GM19043 (cell line): ENCODE measurements at regions not wholly inside any gene's neighbourhood (a gene's known extent, or its start where the extent isn't known, plus 50 kb on each side); places are given as distances from the start of the nearest gene placed in this dataset.

ENCODE experiments used
- ATAC-seq: cut with Tn5 transposase; IDR thresholded peaks from one replicate; pipeline ENCODE4 v1.9.1; 2021; ENCODE audit warnings: low read depth; ENCODE audit not compliant: unreplicated experiment

DNA sequence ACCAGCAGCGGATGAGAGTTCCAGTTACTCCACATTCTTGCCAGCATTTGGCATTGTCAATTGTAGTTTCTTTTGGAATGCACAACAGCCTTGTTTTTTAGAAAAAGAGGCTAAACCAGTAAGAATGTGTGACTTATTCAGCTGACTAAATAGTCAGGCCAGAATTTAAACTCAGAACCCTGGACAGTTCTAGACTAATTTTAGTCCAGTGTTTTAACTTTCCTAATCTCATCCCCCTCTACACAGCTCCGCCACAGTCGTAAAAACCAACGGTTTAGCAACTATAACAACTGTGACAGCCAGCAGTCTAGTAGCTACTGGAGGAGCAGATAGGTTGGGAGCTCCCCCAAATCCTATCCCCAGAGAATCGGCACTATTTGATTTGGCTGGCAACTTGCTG lies 103.7 kb downstream of the FOXD1 start:
- no peak for ATAC-seq

GRCh38 chr5:73339711-73340110 lies 108.9 kb downstream of the FOXD1 start:
- no peak for ATAC-seq

- ATAC-seq, result no peak
Measured at GRCh38 chr5:73339051-73339575, 109.5 kb downstream of the FOXD1 start.

DNA sequence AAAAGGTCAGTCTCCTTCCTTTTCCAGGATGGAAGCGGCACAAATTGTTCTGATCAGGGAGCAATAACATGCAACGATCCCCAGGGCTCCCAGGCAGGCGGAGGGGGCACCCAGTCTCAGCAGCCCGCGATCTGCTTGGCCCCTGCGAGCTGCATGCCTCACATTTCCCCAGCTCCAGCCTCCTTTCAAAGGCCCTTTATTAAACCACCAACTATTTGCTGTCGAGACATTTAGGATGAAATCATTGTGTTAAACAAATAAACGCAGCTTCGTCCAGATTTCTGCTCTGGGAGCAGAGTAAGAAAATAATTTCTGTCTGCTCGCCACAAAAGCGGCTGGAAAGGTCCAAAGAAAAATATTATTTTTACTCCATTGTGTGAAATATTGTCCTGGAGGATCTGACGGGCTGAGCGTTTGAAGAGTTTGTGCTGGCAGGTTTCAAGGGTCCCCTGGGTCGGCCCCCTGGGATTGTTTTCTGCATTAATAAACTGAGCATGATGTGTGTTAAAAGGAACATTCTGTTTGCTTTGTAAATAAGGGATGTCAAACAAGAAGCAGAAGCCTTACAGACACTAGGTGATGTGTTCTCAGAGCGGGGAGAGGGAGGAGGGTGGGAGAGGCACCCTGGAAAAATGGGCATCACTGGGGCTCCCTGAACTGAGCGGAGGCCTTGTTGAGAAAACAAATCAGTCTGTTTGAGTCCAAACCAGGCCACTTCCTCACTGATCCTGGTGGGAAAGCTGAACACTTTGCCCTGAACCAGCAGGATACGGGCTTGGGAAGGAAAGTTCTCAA lies 110.1 kb downstream of the FOXD1 start:
- ATAC-seq, result no peak

- ATAC-seq, result no peak
Measured at GRCh38 chr5:73337586-73338255, 110.9 kb downstream of the FOXD1 start.

GRCh38 chr5:73336366-73336765 lies 112.2 kb downstream of the FOXD1 start:
- ATAC-seq, result no peak

DNA sequence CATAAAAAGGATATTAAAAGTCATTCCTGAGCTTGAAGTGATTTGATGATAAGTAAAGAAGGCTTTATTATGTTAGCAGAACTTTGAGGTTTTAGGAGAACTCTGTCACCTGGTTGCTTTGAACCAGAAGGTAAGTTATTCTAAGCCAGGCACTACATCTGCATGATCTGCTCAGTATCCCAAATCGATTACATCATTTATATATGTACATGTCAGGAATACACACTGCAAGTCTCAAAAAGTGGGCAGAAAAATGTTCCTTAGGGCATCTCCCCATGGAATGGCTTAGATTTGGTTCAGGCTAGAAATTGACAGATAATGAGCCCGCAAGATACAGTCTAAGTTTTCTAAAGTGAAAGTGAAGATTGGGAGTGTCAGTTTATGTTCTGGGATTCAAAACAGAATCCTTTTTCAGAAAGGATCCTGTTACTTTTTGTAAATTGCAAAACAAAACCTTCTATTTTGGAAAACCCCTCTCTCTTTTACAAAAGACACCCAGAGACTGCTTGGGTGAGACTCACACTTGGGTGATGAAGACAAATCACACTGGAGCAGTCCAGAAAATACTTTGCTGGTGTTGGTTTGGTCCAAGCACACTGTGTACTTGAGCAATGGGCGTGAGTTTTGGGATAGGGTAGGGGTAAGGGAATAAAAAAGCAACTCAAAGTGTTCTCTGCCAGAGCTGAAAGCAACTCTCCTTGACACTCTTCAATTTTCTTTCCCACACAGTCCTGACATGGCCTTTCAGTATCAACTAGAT lies 114.5 kb downstream of the FOXD1 start:
- no peak for ATAC-seq

DNA sequence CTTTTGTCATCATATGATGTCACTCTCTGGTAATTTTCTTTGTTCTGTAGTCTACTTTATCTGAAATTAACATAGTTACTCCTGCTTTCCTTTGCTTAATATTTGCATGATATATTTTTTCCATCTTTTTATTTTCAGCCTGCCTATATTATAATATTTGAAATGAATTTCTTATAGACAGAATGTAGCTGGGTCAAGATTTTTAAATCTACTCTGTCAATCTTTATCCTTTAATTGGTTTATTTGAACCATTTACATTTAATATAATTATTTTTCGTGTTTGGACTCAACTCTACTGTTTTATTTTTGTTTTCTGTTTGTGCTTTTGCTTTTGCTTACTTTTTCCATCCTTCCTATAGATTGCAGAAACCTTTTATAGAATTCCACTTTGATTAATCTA lies 118.0 kb downstream of the FOXD1 start:
- no peak for ATAC-seq

DNA sequence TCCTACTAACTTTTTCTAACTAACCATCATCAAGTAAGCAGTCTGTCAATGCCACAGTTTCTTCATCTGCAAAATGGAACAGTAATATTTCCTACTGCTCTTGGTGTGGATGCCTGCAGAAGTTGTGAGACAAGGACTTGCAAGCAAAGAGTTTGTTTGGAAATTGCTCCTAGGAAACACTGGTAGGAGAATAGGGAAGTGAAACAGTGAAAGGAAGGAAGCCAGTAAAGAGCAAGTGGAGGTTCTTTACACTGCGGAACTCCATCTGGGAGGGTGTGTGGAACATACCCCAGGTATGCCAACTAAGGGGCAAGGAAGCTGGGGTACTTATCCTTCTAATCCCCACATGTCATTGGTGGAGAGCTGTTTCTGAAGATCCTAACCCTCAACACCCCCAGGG lies 119.9 kb downstream of the FOXD1 start:
- ATAC-seq, result no peak

DNA sequence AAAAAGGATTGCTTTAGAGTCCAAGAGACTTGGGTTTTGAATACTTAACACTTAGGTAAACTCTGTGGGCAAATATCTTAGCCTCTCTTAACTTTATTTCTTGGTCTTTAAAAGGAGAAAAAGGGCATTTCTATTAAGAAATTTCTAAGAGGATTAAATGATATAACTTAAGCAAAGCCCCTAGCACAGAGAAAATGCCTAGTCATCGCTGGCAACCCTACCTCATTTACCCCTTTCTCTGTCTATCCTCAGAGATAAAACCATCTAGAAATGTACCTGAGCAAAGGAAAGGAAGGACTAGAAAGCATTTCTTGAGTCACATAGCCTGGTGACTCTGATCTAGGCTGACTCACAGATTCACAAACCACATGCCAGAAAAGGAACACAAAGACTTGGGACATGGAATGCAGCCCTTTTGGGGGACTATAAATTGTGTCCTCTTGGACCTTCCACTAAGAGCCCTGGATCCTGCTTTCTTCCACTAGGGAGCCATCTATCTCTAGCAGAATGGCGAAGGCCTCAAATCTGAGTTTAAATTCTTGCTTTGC lies 120.6 kb downstream of the FOXD1 start:
- no peak for ATAC-seq

- ATAC-seq, result no peak
Measured at GRCh38 chr5:73325546-73325945, 123.0 kb downstream of the FOXD1 start.

DNA sequence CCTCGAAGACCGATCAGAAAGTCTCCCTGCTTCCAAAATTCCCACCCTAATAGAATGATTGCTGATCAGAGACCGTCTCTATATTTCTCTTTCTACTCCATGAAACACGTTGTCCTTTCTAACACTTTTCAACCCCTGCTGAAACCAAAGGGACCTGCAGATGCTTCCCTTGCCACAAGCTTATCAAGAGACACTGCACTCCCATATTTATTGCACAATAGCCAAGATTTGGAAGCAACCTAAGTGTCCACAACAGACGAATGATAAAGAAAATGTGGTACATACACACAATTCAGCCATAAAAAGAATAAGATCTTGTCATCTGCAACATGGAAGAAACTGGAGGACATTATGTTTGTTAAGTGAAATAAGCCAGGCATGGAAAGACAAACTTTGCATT lies 125.1 kb downstream of the FOXD1 start:
- ATAC-seq, result no peak

DNA sequence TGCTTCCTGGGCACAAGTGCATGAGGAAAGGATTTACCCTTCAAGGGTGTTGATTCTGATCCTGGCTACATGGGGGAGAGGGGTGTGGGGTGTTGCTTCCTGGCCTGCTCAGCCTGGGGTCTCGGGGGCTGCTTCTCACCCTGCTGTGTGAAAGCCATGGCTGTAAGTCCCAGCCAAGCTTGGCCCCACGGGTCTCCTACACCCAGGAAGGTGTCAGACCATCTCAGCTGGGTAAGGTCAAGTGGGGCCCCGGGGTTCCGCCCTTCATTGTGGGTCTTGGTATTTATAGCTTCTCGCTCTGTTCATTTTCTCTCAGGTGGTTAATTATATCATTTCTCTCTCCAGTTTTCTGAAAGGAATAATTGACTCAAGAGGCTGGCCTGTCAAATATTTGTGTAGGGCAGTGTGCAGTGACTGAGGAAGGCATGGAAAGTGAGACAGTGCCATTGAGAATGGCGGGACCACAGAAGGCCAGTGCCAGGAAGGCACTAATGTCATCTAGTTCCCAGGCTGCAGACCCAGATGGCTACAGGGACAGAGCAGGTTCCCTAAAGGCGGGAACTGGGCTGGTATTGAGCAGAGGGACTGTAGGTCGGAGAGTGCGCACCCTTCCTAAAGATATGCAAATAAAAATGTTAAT lies 126.0 kb downstream of the FOXD1 start:
- ATAC-seq, result no peak

GRCh38 chr5:73321757-73322436 lies 126.7 kb downstream of the FOXD1 start:
- no peak for ATAC-seq

DNA sequence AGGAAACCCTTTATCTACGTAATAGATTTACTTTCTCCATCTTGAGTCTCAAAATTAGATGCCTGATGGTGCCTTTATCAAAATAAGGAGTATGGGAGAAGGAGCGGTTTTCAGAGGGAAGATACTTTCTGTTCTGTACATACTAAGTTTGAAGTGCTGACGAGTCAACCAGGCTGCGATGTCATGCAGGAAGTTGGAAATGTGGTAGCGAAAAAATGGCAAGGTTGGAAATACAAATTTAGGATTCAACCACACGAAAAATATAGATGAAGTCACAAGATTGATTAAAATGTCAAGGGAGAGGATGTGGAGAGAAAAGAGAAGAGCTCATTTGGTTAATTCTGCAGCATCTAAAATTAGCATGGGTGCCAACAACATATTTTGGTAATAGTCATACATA lies 129.5 kb downstream of the FOXD1 start:
- ATAC-seq, result no peak

DNA sequence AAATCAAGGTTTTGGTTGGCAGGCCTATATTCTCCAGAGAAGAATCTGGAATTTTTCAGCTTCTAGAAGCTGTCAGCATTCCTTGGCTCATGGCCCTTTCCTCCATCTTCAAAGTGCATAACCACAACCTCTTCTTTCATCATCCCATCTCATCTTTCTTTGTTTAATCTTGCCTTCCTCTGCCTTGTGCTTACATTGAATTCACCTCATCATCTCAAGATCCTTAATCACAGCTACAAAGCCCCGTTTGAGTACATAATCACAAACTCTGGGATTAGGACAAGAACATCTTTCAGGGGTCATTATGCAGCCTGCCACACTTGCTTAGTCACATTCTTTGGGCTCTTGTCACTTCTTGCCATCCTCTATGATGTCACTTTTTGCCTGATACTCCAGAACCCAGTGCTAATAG lies 130.3 kb downstream of the FOXD1 start:
- no peak for ATAC-seq

DNA sequence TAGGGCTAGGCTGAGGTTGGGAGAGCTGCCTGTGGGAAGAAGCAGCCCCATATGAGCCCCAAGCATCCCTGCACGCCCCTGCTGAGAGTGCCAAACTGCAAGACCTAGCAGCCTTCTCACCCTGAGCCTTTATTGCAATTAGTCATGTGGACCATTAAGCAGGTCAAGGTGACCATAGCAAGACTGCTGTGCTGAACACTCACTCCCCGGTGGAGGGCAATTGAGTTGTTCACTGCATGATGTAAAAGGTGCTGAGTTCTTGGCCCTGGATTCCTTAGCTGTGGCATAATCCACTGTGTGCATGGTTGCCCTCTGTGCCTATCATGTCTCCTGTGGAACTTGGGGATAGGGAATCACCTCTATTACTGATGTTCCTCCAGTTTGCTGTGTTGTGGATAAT lies 131.1 kb downstream of the FOXD1 start:
- no peak for ATAC-seq

- ATAC-seq, result no peak
Measured at GRCh38 chr5:73314395-73315257, 134.0 kb downstream of the FOXD1 start.

DNA sequence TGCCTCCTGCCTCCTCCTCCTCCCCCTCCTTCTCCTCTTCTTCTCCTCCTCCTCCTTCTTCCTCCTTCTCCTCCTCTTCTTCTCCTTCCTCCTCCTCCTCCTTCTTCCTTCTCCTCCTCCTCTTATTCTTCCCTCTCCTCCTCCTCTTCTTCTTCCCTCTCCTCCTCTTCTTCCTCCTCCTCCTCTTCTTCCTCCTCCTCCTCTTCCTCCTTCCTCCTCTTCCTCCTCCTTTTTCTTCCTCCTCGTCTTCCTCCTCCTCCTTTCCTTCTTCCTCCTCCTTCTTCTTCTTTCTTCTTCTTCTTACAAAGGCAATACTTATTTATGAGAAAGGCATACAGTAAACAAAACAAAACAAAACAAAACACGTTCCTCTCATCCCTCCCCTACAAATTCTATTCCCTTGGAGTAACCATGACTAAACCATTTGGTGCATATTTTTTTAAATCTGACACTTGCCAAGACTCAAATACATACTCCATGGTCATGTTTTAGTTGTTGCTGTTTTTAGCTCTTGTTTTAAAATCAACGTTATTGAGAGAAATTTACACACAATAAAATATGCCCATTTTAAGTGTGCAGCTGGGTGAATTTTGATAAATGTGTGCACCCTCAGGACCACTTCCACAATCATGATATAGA lies 135.6 kb downstream of the FOXD1 start:
- ATAC-seq, result no peak
